CD4-positive, alpha-beta T cell treated with Interleukin-4 for 4 hours (primary cell): ENCODE measurements at regions not wholly inside any gene's neighbourhood (a gene's known extent, or its start where the extent isn't known, plus 50 kb on each side); places are given as distances from the start of the nearest gene placed in this dataset.
A peak's percentile ranks its signal among the peaks of the same experiment; 100 is the strongest.

ENCODE experiments used
- DNase-seq: peaks from one replicate; pipeline ENCODE4 v3.0.0-alpha.2; 2020

GRCh38 chr2:35416391-35417140, 939.0 kb upstream of the CRIM1 start:
- no peak for DNase-seq

GRCh38 chr2:35415942-35416341, 939.6 kb upstream of the CRIM1 start:
- DNase-seq = no peak

- no peak for DNase-seq
Observed at GRCh38 chr2:35415282-35415681, 940.3 kb upstream of the CRIM1 start.

- DNase-seq = peak; percentile 22
Observed at GRCh38 chr2:35410431-35411061, 945.0 kb upstream of the CRIM1 start.

- DNase-seq = no peak
Observed at GRCh38 chr2:35409762-35410161, 945.8 kb upstream of the CRIM1 start.

- DNase-seq = no peak
Observed at GRCh38 chr2:35408320-35408719, 947.3 kb upstream of the CRIM1 start.

- no peak for DNase-seq
Observed at GRCh38 chr2:35391736-35392442, 963.7 kb upstream of the CRIM1 start.

- DNase-seq = no peak
Observed at GRCh38 chr2:35378791-35379190, 976.8 kb upstream of the CRIM1 start.

GRCh38 chr2:35374845-35375244, 980.7 kb upstream of the CRIM1 start:
- DNase-seq = no peak

GRCh38 chr2:35365859-35366258, 989.7 kb upstream of the CRIM1 start:
- no peak for DNase-seq

- no peak for DNase-seq
Observed at GRCh38 chr2:35356332-35356731, 999.2 kb upstream of the CRIM1 start.

- DNase-seq = no peak
Observed at GRCh38 chr2:35355056-35355455, 1000.5 kb upstream of the CRIM1 start.

GRCh38 chr2:35347561-35347960, 1008.0 kb upstream of the CRIM1 start:
- no peak for DNase-seq

GRCh38 chr2:35343135-35343534, 1012.4 kb upstream of the CRIM1 start:
- no peak for DNase-seq

- DNase-seq = no peak
Observed at GRCh38 chr2:35339211-35339610, 1016.4 kb upstream of the CRIM1 start.

- no peak for DNase-seq
Observed at GRCh38 chr2:35337922-35338321, 1017.7 kb upstream of the CRIM1 start.

- DNase-seq = no peak
Observed at GRCh38 chr2:35314049-35314448, 1041.5 kb upstream of the CRIM1 start.

GRCh38 chr2:35301369-35301768, 1054.2 kb upstream of the CRIM1 start:
- DNase-seq = no peak

- no peak for DNase-seq
Observed at GRCh38 chr2:35298493-35298892, 1057.1 kb upstream of the CRIM1 start.

- no peak for DNase-seq
Observed at GRCh38 chr2:35297403-35297802, 1058.2 kb upstream of the CRIM1 start.

- DNase-seq = no peak
Observed at GRCh38 chr2:35294636-35295263, 1060.8 kb upstream of the CRIM1 start.

- DNase-seq = no peak
Observed at GRCh38 chr2:35293261-35293660, 1062.3 kb upstream of the CRIM1 start.

- DNase-seq = no peak
Observed at GRCh38 chr2:35292199-35292598, 1063.4 kb upstream of the CRIM1 start.

- DNase-seq = no peak
Observed at GRCh38 chr2:35281702-35282101, 1073.9 kb upstream of the CRIM1 start.
